Lower leg skin (tissue), 3 donors: ENCODE measurements at regions not wholly inside any gene's neighbourhood (a gene's known extent, or its start where the extent isn't known, plus 50 kb on each side); places are given as distances from the start of the nearest gene placed in this dataset.

Experiments used
- CTCF ChIP-seq, 3 donors: fragments of 450-650 bp; IDR thresholded peaks; one replicate each; pipeline ENCODE4 v1.5.1; 2016; ENCODE audit warnings: antibody characterized with exemption in 3 of 3, mild to moderate bottlenecking in 3 of 3, moderate library complexity in 2 of 3
- POLR2A ChIP-seq, 2 donors: fragments of 450-650 bp; IDR thresholded peaks; one replicate each; pipeline ENCODE4 v1.6.1; 2016 to 2017; ENCODE audit warnings: antibody characterized with exemption in 2 of 2, mild to moderate bottlenecking in 1 of 2, moderate library complexity in 1 of 2

DNA sequence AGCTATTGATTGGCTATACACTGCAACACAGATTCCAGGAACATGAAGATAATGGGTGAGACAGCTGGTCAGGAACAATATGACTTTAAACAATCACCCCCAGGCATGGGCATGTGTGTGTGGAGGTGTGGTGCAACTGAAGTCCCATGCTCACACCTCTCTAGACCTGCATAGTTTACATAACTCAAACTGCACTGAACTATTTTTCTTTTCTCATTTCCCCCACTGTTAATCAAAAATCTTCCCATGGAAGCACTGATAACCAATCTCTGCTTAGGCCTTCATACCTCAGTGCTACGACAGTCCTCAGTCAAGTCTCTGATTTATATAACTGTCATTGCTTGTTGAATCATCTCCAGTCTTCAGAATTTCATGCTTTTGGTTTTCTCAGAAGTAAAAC, 600.2 kb downstream of the NTRK3 start:
- no peak for TF ChIP-seq CTCF (IDR thresholded peaks at IDR 0.05)
- TF ChIP-seq POLR2A (IDR thresholded peaks at IDR 0.05): no peak
